Transverse colon (tissue), 4 donors: ENCODE measurements at regions not wholly inside any gene's neighbourhood (a gene's known extent, or its start where the extent isn't known, plus 50 kb on each side); places are given as distances from the start of the nearest gene placed in this dataset.

Source experiments
- DNase-seq: peaks from one replicate; pipeline ENCODE4 v3.0.0-alpha.2; 2019
- H3K27ac ChIP-seq, 4 donors: fragments of 200-600 bp; sonication (generic); 2 replicates each; pipeline ENCODE4 v1.5.1; 2016 to 2018; ENCODE audit warnings: inconsistent platforms in 4 of 4
- H3K27me3 ChIP-seq: fragments of 200-600 bp; sonication (generic); 2 replicates; pipeline ENCODE4 v1.5.1; 2017; ENCODE audit warnings: inconsistent platforms
- H3K36me3 ChIP-seq, 4 donors: fragments of 200-600 bp; sonication (generic); 2 replicates each; pipeline ENCODE4 v1.5.1; 2017 to 2019; ENCODE audit warnings: inconsistent platforms in 4 of 4
- H3K4me1 ChIP-seq, 4 donors: fragments of 200-600 bp; sonication (generic); 2 replicates each; pipeline ENCODE4 v1.5.1; 2017 to 2020; ENCODE audit warnings: inconsistent platforms in 4 of 4
- H3K4me3 ChIP-seq, 4 donors: fragments of 200-600 bp; sonication (generic); 1 replicate in 1 of 4; 2 replicates in 3 of 4; pipeline versions ENCODE4 v1.5.1 to v1.6.1; 2017 to 2019; ENCODE audit warnings: inconsistent platforms in 4 of 4
- H3K9me3 ChIP-seq, 2 donors: fragments of 200-600 bp; sonication (generic); 2 replicates each; pipeline ENCODE4 v1.5.1; 2017 to 2019; ENCODE audit warnings: inconsistent platforms in 2 of 2
- CTCF ChIP-seq, 5 experiments: fragments of 200-600 bp in 3 of 5; fragments of 450-650 bp in 2 of 5; sonication (generic) in 3 of 5; IDR thresholded peaks; 1 replicate in 2 of 5; 2 replicates in 3 of 5; pipeline ENCODE4 v1.5.1; 2016 to 2017; ENCODE audit warnings: antibody characterized with exemption in 5 of 5, inconsistent platforms in 3 of 5, mild to moderate bottlenecking in 2 of 5, moderate library complexity in 1 of 5
- EP300 ChIP-seq: sonication (generic); formaldehyde crosslinking; IDR thresholded peaks from one replicate; pipeline ENCODE4 v1.6.1; 2017; ENCODE audit warnings: antibody characterized with exemption, low read depth
- POLR2A ChIP-seq: fragments of 450-650 bp; IDR thresholded peaks from one replicate; pipeline ENCODE4 v1.6.1; 2016; ENCODE audit warnings: antibody characterized with exemption, mild to moderate bottlenecking, moderate library complexity
- POLR2AphosphoS5 ChIP-seq, 3 donors: sonication (generic); formaldehyde crosslinking; IDR thresholded peaks; one replicate each; pipeline ENCODE4 v1.6.1; 2016; ENCODE audit warnings: antibody characterized with exemption in 3 of 3
- WGBS, 2 donors: methylation state at CpG; one replicate each; pipeline ENCODE4 v1.1.5; 2018; ENCODE audit warnings: low coverage in 1 of 2; 5-methylcytosine and 5-hydroxymethylcytosine counted together
- in situ Hi-C, 4 donors: fragments of 200-750 bp; cut with MboI; loops; one replicate each; pipeline versions ENCODE4 v1.15.0 to v1.15.1; 2017; ENCODE audit warnings: low sequenced_read_pairs in 3 of 4, low pct_ligation_motif_present in 1 of 4, low pct_unique_long_range_greater_than_20kb in 1 of 4
- intact Hi-C: fragments of 100-400 bp; cut with DNase I; formaldehyde crosslinking; loops from one replicate; pipeline ENCODE4 v1.15.1; 2023; ENCODE audit warnings: low total_unique reads
- small RNA-seq, 4 donors: library from RNA; depleted of rRNA; stranded (forward); fragments of <200 nt; gene quantifications; one replicate each; pipeline ENCODE3, GENCODE V24; 2016

GRCh38 chr2:216745453-216745852 is 50.1 kb upstream of the IGFBP5 start:
- no peaks in the 10 kb centered on the region for H3K9me3 ChIP-seq
- intact Hi-C loops = no loop called here
- H3K4me1 ChIP-seq = peaks cover 2 to 20% (median 6%) of the 10 kb centered on the region in 4 donors
- no peak overlapping the region for H3K27ac ChIP-seq
- DNase-seq = no peak
- H3K4me3 ChIP-seq = no peak overlapping the region
- in situ Hi-C loops = no loop called here
- TF ChIP-seq EP300 (no peak), POLR2A (no peak), POLR2AphosphoS5 (IDR thresholded peaks at IDR 0.05) (no peak), CTCF (IDR thresholded peaks at IDR 0.05) (no peak)
- H3K27me3 ChIP-seq = no peaks in the 10 kb centered on the region
- 66 to 73% methylated on average over 3 of the region's 3 CpGs for WGBS, 2 donors
- H3K36me3 ChIP-seq = no peaks in the 10 kb centered on the region

Small RNAs in the stretch of these regions (small RNA-seq; reads per million reads assigned to genes)
- 0 reads per million in 4 donors for gene RNA5SP120
